DOHH2 (cell line): ENCODE measurements at regions not wholly inside any gene's neighbourhood (a gene's known extent, or its start where the extent isn't known, plus 50 kb on each side); places are given as distances from the start of the nearest gene placed in this dataset.

Source experiments
- EZH2phosphoT487 ChIP-seq: fragments of 200-600 bp; sonication (generic); IDR thresholded peaks from 2 replicates; pipeline ENCODE4 v1.6.1; 2017; ENCODE audit warnings: borderline replicate concordance, mild to moderate bottlenecking, antibody characterized with exemption, low read length, moderate library complexity, mixed read lengths
- TF ChIP-seq, protein P1 (sequence below): fragments of 200-600 bp; sonication (generic); IDR thresholded peaks from one replicate; pipeline ENCODE4 v1.5.1; 2014; ENCODE audit warnings: antibody characterized with exemption, mild to moderate bottlenecking, low read depth, low read length; ENCODE audit not compliant: poor library complexity, severe bottlenecking

DNA sequence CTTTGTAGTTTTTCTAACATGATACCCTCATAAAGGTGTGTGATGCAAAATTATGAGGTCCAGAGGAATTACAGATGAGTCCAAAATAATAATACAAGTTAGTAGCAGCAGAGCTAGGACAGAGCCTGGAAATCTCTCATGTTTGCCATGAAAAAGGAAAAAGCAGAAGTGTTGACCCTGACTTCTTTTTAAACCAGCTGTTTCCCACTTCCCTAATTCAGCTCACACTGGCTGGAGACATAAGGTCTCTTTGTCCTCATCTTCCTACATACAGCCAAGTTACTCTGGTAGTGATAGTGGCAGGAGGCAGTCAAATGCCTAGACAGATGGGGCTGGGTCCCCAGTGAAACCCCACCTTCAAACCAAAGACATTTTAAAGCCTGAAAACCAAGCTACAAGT is 269.2 kb downstream of the C7orf25 start:
- TF ChIP-seq, protein P1, sequence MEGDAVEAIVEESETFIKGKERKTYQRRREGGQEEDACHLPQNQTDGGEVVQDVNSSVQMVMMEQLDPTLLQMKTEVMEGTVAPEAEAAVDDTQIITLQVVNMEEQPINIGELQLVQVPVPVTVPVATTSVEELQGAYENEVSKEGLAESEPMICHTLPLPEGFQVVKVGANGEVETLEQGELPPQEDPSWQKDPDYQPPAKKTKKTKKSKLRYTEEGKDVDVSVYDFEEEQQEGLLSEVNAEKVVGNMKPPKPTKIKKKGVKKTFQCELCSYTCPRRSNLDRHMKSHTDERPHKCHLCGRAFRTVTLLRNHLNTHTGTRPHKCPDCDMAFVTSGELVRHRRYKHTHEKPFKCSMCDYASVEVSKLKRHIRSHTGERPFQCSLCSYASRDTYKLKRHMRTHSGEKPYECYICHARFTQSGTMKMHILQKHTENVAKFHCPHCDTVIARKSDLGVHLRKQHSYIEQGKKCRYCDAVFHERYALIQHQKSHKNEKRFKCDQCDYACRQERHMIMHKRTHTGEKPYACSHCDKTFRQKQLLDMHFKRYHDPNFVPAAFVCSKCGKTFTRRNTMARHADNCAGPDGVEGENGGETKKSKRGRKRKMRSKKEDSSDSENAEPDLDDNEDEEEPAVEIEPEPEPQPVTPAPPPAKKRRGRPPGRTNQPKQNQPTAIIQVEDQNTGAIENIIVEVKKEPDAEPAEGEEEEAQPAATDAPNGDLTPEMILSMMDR = no peak
- no peak for TF ChIP-seq EZH2phosphoT487
